Natural killer cell (primary cell): ENCODE measurements at regions not wholly inside any gene's neighbourhood (a gene's known extent, or its start where the extent isn't known, plus 50 kb on each side); places are given as distances from the start of the nearest gene placed in this dataset.

Experiments
- ATAC-seq, 3 donors: fragments of 150-1000 bp in 2 of 3; fragments of 200-7000 bp in 1 of 3; cut with Tn5 transposase; 1 replicate in 1 of 3; 2 replicates in 2 of 3; pipeline ENCODE4 v1.10.0; 2021; ENCODE audit warnings: mild to moderate bottlenecking in 2 of 3, moderate library complexity in 2 of 3
- DNase-seq, 2 donors: peaks; one replicate each; pipeline versions ENCODE4 v3.0.0 to v3.0.0-alpha.2; 2013 to 2021; ENCODE audit warnings: mixed read lengths in 1 of 2
- H3K27ac ChIP-seq: one replicate; pipeline ENCODE4 v1.5.1; 2013; ENCODE audit warnings: mild to moderate bottlenecking, low read length
- H3K27me3 ChIP-seq: one replicate; pipeline ENCODE4 v1.6.1; 2013; ENCODE audit warnings: low read length; ENCODE audit not compliant: control insufficient read depth, insufficient read depth
- H3K36me3 ChIP-seq: one replicate; pipeline ENCODE4 v1.6.1; 2013; ENCODE audit warnings: low read length; ENCODE audit not compliant: control insufficient read depth, insufficient read depth
- H3K4me1 ChIP-seq: one replicate; pipeline ENCODE4 v1.6.1; 2013; ENCODE audit warnings: low read length; ENCODE audit not compliant: control insufficient read depth, insufficient read depth
- H3K4me3 ChIP-seq: one replicate; pipeline ENCODE4 v1.5.1; 2013; ENCODE audit warnings: low read length
- H3K9me3 ChIP-seq: one replicate; pipeline ENCODE4 v1.6.1; 2013; ENCODE audit warnings: low read length; ENCODE audit not compliant: control insufficient read depth, insufficient read depth
- H3K27ac Mint-ChIP-seq, 2 donors: one replicate each; pipeline ENCODE4 v1.8.0; 2022; ENCODE audit warnings: mild to moderate bottlenecking in 2 of 2, mixed read lengths in 2 of 2, moderate library complexity in 1 of 2
- H3K27me3 Mint-ChIP-seq, 2 donors: one replicate each; pipeline ENCODE4 v1.8.0; 2022; ENCODE audit warnings: low read depth in 2 of 2, mixed read lengths in 2 of 2
- H3K36me3 Mint-ChIP-seq: one replicate; pipeline ENCODE4 v1.8.0; 2022; ENCODE audit warnings: mixed read lengths
- H3K4me1 Mint-ChIP-seq, 2 donors: one replicate each; pipeline ENCODE4 v1.8.0; 2022; ENCODE audit warnings: mixed read lengths in 2 of 2
- H3K4me3 Mint-ChIP-seq: one replicate; pipeline ENCODE4 v1.8.0; 2022; ENCODE audit warnings: mild to moderate bottlenecking, moderate library complexity, mixed read lengths
- H3K9me3 Mint-ChIP-seq, 2 donors: one replicate each; pipeline ENCODE4 v1.8.0; 2022; ENCODE audit warnings: mixed read lengths in 2 of 2
- WGBS: methylation state at CpG from one replicate; pipeline ENCODE4 v1.1.7; 2013; ENCODE audit warnings: missing lambda C conversion rate; ENCODE audit not compliant: insufficient coverage; 5-methylcytosine and 5-hydroxymethylcytosine counted together
- intact Hi-C: fragments of 100-400 bp; cut with micrococcal nuclease; formaldehyde crosslinking; loops from one replicate; pipeline ENCODE4 v1.14.2; 2022
- TF ChIP-seq, protein P1 (sequence below): fragments of 200-600 bp; IDR thresholded peaks from one replicate; pipeline ENCODE4 v1.8.0; 2022; ENCODE audit warnings: antibody characterized with exemption

DNA sequence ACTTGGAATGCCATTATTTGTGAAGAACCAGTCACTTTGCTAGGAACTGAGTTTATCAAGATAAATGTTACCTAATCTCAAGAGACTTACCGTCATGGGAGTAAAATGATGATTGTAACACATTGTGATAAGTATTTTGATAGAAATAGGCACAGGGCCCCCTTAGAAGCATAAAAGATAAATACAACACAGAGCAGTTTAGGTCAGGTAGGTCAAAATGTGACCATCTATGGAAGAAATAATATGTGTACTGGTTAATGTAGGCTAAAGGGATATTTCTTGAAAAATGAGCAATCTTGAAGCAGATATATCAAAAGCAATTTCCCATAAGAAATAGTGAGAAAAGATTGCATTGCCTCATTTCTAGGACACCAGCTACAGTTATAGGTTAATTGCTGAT, 1386.8 kb upstream of the ADGRL2 start:
- H3K4me1 Mint-ChIP-seq: no peaks in the 10 kb centered on the region
- no peak overlapping the region for H3K27ac ChIP-seq
- WGBS: 100% methylated on average over 1 of the region's 1 CpG
- H3K9me3 ChIP-seq: no peaks in the 10 kb centered on the region
- no peaks in the 10 kb centered on the region for H3K4me1 ChIP-seq
- no peaks in the 10 kb centered on the region for H3K36me3 ChIP-seq
- peaks cover 12 to 24% of the 10 kb centered on the region in 2 donors for H3K9me3 Mint-ChIP-seq
- H3K27me3 ChIP-seq: no peaks in the 10 kb centered on the region
- no peak for ATAC-seq
- H3K27me3 Mint-ChIP-seq: no peaks in the 10 kb centered on the region
- H3K4me3 ChIP-seq: no peak overlapping the region
- H3K4me3 Mint-ChIP-seq: no peak overlapping the region
- TF ChIP-seq, protein P1, sequence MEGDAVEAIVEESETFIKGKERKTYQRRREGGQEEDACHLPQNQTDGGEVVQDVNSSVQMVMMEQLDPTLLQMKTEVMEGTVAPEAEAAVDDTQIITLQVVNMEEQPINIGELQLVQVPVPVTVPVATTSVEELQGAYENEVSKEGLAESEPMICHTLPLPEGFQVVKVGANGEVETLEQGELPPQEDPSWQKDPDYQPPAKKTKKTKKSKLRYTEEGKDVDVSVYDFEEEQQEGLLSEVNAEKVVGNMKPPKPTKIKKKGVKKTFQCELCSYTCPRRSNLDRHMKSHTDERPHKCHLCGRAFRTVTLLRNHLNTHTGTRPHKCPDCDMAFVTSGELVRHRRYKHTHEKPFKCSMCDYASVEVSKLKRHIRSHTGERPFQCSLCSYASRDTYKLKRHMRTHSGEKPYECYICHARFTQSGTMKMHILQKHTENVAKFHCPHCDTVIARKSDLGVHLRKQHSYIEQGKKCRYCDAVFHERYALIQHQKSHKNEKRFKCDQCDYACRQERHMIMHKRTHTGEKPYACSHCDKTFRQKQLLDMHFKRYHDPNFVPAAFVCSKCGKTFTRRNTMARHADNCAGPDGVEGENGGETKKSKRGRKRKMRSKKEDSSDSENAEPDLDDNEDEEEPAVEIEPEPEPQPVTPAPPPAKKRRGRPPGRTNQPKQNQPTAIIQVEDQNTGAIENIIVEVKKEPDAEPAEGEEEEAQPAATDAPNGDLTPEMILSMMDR: no peak
- no peak for DNase-seq
- intact Hi-C loops: no loop called here
- no peak overlapping the region for H3K27ac Mint-ChIP-seq
- H3K36me3 Mint-ChIP-seq: peaks cover 25% of the 10 kb centered on the region

- Histone ChIP-seq H3K36me3 (no peaks in the 10 kb centered on the region), H3K9me3 (no peaks in the 10 kb centered on the region), H3K27ac (no peak overlapping the region), H3K4me3 (no peak overlapping the region), H3K4me1 (no peaks in the 10 kb centered on the region), H3K27me3 (no peaks in the 10 kb centered on the region)
- no peaks in the 10 kb centered on the region for H3K4me1 Mint-ChIP-seq
- no peak overlapping the region for H3K27ac Mint-ChIP-seq
- H3K27me3 Mint-ChIP-seq: no peaks in the 10 kb centered on the region
- 82% methylated on average over 2 of the region's 4 CpGs for WGBS
- peaks cover 22% of the 10 kb centered on the region for H3K36me3 Mint-ChIP-seq
- H3K4me3 Mint-ChIP-seq: no peak overlapping the region
- H3K9me3 Mint-ChIP-seq: peaks cover 9 to 24% of the 10 kb centered on the region in 2 donors
- TF ChIP-seq, protein P1: no peak
- ATAC-seq (no peak), DNase-seq (no peak)
- intact Hi-C loops: no loop called here
Measured at GRCh38 chr1:80410233-80410632, 1390.5 kb upstream of the ADGRL2 start.

GRCh38 chr1:80403471-80403893, 1397.0 kb upstream of the ADGRL4 start:
- no peak overlapping the region for H3K27ac Mint-ChIP-seq
- intact Hi-C loops: no loop called here
- WGBS: 78% methylated on average over 2 of the region's 4 CpGs
- H3K27me3 Mint-ChIP-seq: no peaks in the 10 kb centered on the region
- Histone ChIP-seq H3K27me3 (no peaks in the 10 kb centered on the region), H3K27ac (no peak overlapping the region), H3K4me1 (no peaks in the 10 kb centered on the region), H3K36me3 (no peaks in the 10 kb centered on the region), H3K9me3 (peaks cover 8% of the 10 kb centered on the region), H3K4me3 (no peak overlapping the region)
- TF ChIP-seq, protein P1: no peak
- DNase-seq (no peak), ATAC-seq (no peak)
- peaks cover 15% of the 10 kb centered on the region for H3K36me3 Mint-ChIP-seq
- no peak overlapping the region for H3K4me3 Mint-ChIP-seq
- no peaks in the 10 kb centered on the region for H3K4me1 Mint-ChIP-seq
- peaks cover 11 to 19% of the 10 kb centered on the region in 2 donors for H3K9me3 Mint-ChIP-seq

DNA sequence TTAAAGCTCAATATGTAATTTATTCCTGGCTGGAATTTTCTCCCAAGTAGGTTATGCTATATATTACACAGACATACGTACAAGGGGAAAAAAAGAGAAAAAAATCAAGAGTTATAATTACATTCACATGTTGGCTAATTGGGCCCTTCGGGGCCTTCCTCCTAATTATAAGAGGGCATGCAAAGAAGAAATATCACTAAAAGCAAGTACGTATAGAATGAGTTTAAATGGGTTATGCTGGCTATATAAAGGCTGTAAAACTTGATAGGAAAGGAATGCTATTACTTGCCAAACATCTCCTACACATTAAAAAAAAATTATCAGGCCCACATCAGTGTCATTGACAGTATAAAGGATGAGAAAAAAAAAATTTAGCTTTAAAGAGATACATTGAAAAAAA, 1396.1 kb upstream of the ADGRL4 start:
- no peak overlapping the region for H3K4me3 Mint-ChIP-seq
- peaks cover 12 to 19% of the 10 kb centered on the region in 2 donors for H3K9me3 Mint-ChIP-seq
- Histone ChIP-seq H3K4me3 (no peak overlapping the region), H3K4me1 (no peaks in the 10 kb centered on the region), H3K27ac (no peak overlapping the region), H3K36me3 (no peaks in the 10 kb centered on the region), H3K27me3 (no peaks in the 10 kb centered on the region), H3K9me3 (peaks cover 8% of the 10 kb centered on the region)
- intact Hi-C loops: no loop called here
- TF ChIP-seq, protein P1: no peak
- DNase-seq (no peak), ATAC-seq (no peak)
- peaks cover 15% of the 10 kb centered on the region for H3K36me3 Mint-ChIP-seq
- no peak overlapping the region for H3K27ac Mint-ChIP-seq
- WGBS: no CpG with 5 or more reads among the region's 3 CpGs
- no peaks in the 10 kb centered on the region for H3K4me1 Mint-ChIP-seq
- H3K27me3 Mint-ChIP-seq: no peaks in the 10 kb centered on the region
